Thyroid gland (tissue), 4 donors: ENCODE measurements at regions not wholly inside any gene's neighbourhood (a gene's known extent, or its start where the extent isn't known, plus 50 kb on each side); places are given as distances from the start of the nearest gene placed in this dataset.

Experiments
- DNase-seq, 2 donors: peaks; one replicate each; pipeline ENCODE4 v3.0.0-alpha.2; 2019
- H3K27ac ChIP-seq, 3 donors: fragments of 200-600 bp; sonication (generic); 1 replicate in 2 of 3; 2 replicates in 1 of 3; pipeline ENCODE4 v1.5.1; 2016 to 2019; ENCODE audit warnings: mild to moderate bottlenecking in 1 of 3, moderate library complexity in 1 of 3
- H3K27me3 ChIP-seq: fragments of 200-600 bp; sonication (generic); one replicate; pipeline ENCODE4 v1.5.1; 2019
- H3K36me3 ChIP-seq, 2 donors: fragments of 200-600 bp; sonication (generic); one replicate each; pipeline ENCODE4 v1.5.1; 2016 to 2019
- H3K4me1 ChIP-seq, 2 donors: fragments of 200-600 bp; sonication (generic); one replicate each; pipeline ENCODE4 v1.5.1; 2017 to 2019
- H3K4me3 ChIP-seq, 3 donors: fragments of 200-600 bp; sonication (generic); replicated peaks in 1 of 3; 1 replicate in 2 of 3; 2 replicates in 1 of 3; pipeline ENCODE4 v1.5.1; 2016; ENCODE audit warnings: mild to moderate bottlenecking in 1 of 3
- H3K9me3 ChIP-seq: fragments of 200-600 bp; sonication (generic); one replicate; pipeline ENCODE4 v1.5.1; 2017
- POLR2A ChIP-seq, 2 donors: fragments of 450-650 bp; IDR thresholded peaks; one replicate each; pipeline ENCODE4 v1.6.1; 2017; ENCODE audit warnings: antibody characterized with exemption in 2 of 2, mild to moderate bottlenecking in 2 of 2, moderate library complexity in 1 of 2
- WGBS, 2 donors: methylation state at CpG; one replicate each; pipeline ENCODE4 v1.1.5; 2017; 5-methylcytosine and 5-hydroxymethylcytosine counted together
- intact Hi-C: fragments of 100-400 bp; cut with DNase I; formaldehyde crosslinking; loops from one replicate; pipeline ENCODE4 v1.15.1; 2023
- TF ChIP-seq, protein P1 (sequence below), 6 experiments: fragments of 200-600 bp in 3 of 6; fragments of 450-650 bp in 3 of 6; sonication (generic) in 3 of 6; IDR thresholded peaks; one replicate each; pipeline ENCODE4 v1.5.1; 2016 to 2019; ENCODE audit warnings: antibody characterized with exemption in 6 of 6, mild to moderate bottlenecking in 2 of 6, inconsistent platforms in 1 of 6, moderate library complexity in 1 of 6

DNA sequence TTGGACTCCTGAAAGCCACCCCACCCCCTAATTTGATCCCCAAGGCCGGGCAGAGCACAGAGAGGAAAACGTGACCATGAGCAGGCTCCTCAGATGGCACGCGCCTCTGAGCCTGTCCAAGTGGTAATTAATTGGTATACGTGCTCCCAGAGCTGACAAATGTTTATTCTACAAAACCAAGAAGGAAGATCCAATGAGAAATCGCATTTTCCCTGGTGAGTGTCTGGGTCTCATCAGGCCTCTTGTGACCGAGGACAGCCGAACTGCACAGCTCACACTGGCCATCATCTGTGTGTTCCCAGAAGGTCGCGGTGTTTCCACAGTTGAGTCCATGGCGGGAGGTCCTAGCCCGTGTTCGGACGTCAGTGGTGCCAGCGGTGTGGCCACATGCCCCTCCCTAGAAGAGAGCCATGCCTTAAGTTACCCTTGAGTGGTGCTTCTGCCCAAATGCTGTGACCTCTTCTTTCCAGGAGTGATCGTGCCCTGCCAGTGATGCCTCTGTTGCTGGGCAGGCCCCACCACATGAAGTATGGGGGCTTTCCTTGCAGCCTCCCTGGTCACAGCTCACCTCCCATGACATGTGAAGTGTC, 317.5 kb upstream of the RTL1 start:
- H3K36me3 ChIP-seq = no peaks in the 10 kb centered on the region
- whole genome bisulfite sequencing, 2 donors = 87 to 91% methylated on average over 16 of the region's 16 CpGs
- H3K9me3 ChIP-seq = no peaks in the 10 kb centered on the region
- no peak for DNase-seq
- intact Hi-C loops = no loop called here
- H3K4me3 ChIP-seq = no peak overlapping the region
- H3K4me1 ChIP-seq = no peaks in the 10 kb centered on the region
- no peaks in the 10 kb centered on the region for H3K27me3 ChIP-seq
- H3K27ac ChIP-seq = no peak overlapping the region
- TF ChIP-seq POLR2A (IDR thresholded peaks at IDR 0.05) = no peak
- TF ChIP-seq, protein P1, sequence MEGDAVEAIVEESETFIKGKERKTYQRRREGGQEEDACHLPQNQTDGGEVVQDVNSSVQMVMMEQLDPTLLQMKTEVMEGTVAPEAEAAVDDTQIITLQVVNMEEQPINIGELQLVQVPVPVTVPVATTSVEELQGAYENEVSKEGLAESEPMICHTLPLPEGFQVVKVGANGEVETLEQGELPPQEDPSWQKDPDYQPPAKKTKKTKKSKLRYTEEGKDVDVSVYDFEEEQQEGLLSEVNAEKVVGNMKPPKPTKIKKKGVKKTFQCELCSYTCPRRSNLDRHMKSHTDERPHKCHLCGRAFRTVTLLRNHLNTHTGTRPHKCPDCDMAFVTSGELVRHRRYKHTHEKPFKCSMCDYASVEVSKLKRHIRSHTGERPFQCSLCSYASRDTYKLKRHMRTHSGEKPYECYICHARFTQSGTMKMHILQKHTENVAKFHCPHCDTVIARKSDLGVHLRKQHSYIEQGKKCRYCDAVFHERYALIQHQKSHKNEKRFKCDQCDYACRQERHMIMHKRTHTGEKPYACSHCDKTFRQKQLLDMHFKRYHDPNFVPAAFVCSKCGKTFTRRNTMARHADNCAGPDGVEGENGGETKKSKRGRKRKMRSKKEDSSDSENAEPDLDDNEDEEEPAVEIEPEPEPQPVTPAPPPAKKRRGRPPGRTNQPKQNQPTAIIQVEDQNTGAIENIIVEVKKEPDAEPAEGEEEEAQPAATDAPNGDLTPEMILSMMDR (IDR thresholded peaks at IDR 0.05) = no peak

DNA sequence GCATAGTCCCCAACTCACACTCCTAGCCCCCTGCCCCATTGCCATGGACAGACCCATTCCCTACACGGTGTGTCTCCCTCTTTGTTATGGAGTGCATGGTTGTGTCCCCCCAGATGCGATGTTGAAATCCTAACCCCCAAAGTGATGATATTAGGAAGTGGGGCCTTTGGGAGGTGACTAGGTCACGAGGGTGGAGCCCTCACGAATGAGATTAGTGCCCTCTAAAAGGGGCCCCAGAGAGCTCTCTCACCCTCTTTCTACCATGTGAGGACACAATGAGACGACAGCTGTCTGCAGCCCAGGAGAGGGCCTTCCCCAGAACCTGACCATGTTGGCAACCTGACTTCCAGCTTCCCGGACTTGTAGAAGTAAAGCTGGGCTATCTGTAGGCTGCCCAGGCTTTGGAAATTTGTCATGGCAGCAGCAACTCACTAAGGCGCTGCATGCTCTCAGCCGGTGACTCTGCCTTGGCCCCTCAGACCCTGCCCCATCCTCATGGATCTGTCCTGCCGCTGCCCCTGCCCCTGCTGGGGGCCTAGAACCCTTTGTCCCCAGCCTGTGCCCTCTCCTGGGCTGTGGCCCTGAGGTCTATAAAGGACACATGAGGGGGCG, 318.1 kb upstream of the RTL1 start:
- H3K36me3 ChIP-seq = no peaks in the 10 kb centered on the region
- no peaks in the 10 kb centered on the region for H3K27me3 ChIP-seq
- H3K27ac ChIP-seq = no peak overlapping the region
- WGBS, 2 donors = 90 to 96% methylated on average over 10 of the region's 10 CpGs
- intact Hi-C loops = no loop called here
- no peak for DNase-seq
- no peaks in the 10 kb centered on the region for H3K4me1 ChIP-seq
- TF ChIP-seq, protein P1 (IDR thresholded peaks at IDR 0.05) = no peak
- H3K9me3 ChIP-seq = no peaks in the 10 kb centered on the region
- no peak overlapping the region for H3K4me3 ChIP-seq

- Histone ChIP-seq H3K27me3 (no peaks in the 10 kb centered on the region), H3K36me3 (no peaks in the 10 kb centered on the region), H3K27ac (no peak overlapping the region), H3K4me3 (no peak overlapping the region), H3K4me1 (no peaks in the 10 kb centered on the region), H3K9me3 (no peaks in the 10 kb centered on the region)
- no peak for DNase-seq
- WGBS, 2 donors = 84 to 89% methylated on average over 11 of the region's 11 CpGs
- intact Hi-C loops = no loop called here
- no peak for TF ChIP-seq POLR2A (IDR thresholded peaks at IDR 0.05)
- TF ChIP-seq, protein P1 (IDR thresholded peaks at IDR 0.05) = no peak
These were observed 319.0 kb upstream of the RTL1 start for GRCh38 chr14:101222362-101223070.

DNA sequence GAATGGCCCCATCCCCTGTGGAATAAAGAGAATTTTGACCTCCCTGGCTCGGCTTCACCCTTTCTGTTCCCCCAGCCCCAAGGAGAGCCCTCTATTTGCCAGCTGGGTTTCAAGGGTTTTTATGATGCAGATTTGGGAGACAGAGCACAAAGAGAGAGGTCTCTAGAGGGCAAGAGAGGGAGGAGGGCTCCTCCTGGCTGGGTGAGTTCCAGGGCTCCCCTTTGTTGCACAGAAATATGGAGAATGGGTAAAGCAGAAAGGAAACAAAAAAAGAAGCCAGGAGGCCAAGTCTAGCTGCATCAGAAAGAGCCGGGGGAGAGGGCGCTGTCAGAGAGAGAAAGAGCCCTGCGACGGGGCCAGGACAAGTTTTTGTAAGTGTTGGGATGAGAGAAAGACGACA, 319.6 kb upstream of the RTL1 start:
- intact Hi-C loops = no loop called here
- no peaks in the 10 kb centered on the region for H3K9me3 ChIP-seq
- no peaks in the 10 kb centered on the region for H3K4me1 ChIP-seq
- no peak overlapping the region for H3K4me3 ChIP-seq
- H3K27me3 ChIP-seq = no peaks in the 10 kb centered on the region
- no peak overlapping the region for H3K27ac ChIP-seq
- no peaks in the 10 kb centered on the region for H3K36me3 ChIP-seq
- no peak for TF ChIP-seq POLR2A (IDR thresholded peaks at IDR 0.05)
- TF ChIP-seq, protein P1 (IDR thresholded peaks at IDR 0.05) = no peak
- DNase-seq = no peak
- 71 to 78% methylated on average over 6 of the region's 6 CpGs for WGBS, 2 donors

DNA sequence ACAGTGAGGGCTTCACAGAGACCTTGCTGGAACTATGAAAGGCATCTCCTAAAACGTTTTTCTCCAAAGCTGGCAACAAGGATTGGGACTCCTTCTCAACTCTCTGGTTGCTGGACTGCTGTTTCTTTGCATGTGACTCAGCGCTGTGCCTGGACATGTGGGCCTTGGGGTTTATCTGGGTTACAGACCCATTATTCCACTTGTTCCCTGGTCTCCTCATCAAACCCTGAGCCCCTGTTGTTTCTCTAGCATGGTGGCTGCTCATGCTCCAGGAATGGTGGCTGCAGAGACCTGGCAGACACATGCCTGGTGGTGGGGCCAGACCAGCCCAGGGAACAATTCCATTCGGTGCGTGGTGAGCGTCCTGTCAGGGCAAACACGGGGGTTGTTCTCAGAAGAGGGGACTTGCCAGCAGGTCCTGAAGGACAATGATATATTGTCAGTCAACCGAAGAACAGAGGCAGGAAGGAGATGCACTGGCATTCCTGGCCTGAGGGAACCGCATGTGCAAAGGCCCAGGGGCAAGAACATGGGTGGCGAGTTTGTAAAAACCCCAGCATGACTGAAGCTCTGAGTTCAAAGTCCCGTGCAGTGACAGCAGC, 320.1 kb upstream of the RTL1 start:
- 87 to 88% methylated on average over 10 of the region's 10 CpGs for WGBS, 2 donors
- TF ChIP-seq POLR2A (IDR thresholded peaks at IDR 0.05) = no peak
- TF ChIP-seq, protein P1 (IDR thresholded peaks at IDR 0.05) = no peak
- intact Hi-C loops = no loop called here
- Histone ChIP-seq H3K27ac (no peak overlapping the region), H3K4me3 (no peak overlapping the region), H3K9me3 (no peaks in the 10 kb centered on the region), H3K36me3 (no peaks in the 10 kb centered on the region), H3K4me1 (no peaks in the 10 kb centered on the region), H3K27me3 (no peaks in the 10 kb centered on the region)
- no peak for DNase-seq
